HG03520 (cell line): ENCODE measurements at regions not wholly inside any gene's neighbourhood (a gene's known extent, or its start where the extent isn't known, plus 50 kb on each side); places are given as distances from the start of the nearest gene placed in this dataset.

ENCODE experiments used
- ATAC-seq: cut with Tn5 transposase; IDR thresholded peaks from one replicate; pipeline ENCODE4 v1.9.1; 2021; ENCODE audit warnings: mild to moderate bottlenecking, moderate library complexity; ENCODE audit not compliant: unreplicated experiment

DNA sequence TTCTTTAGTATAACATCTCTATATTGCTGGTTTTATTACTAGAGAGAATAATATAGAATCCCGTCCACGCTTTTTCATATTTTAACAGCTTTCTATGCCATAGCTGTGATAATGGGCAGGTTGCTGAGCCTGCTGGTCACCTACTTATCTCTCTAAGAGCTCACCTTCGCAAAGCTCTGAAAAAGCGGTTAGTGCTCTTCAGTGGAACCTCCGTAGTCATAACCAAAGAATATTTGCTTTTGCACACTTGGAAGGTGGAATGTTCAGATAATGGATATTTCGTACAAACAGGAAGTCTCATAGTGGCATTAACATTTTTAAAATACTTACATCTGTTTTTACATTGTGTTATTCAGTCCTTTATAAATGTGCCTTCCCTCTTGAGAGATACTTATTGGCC is 388.9 kb upstream of the ANO3 start:
- no peak for ATAC-seq

DNA sequence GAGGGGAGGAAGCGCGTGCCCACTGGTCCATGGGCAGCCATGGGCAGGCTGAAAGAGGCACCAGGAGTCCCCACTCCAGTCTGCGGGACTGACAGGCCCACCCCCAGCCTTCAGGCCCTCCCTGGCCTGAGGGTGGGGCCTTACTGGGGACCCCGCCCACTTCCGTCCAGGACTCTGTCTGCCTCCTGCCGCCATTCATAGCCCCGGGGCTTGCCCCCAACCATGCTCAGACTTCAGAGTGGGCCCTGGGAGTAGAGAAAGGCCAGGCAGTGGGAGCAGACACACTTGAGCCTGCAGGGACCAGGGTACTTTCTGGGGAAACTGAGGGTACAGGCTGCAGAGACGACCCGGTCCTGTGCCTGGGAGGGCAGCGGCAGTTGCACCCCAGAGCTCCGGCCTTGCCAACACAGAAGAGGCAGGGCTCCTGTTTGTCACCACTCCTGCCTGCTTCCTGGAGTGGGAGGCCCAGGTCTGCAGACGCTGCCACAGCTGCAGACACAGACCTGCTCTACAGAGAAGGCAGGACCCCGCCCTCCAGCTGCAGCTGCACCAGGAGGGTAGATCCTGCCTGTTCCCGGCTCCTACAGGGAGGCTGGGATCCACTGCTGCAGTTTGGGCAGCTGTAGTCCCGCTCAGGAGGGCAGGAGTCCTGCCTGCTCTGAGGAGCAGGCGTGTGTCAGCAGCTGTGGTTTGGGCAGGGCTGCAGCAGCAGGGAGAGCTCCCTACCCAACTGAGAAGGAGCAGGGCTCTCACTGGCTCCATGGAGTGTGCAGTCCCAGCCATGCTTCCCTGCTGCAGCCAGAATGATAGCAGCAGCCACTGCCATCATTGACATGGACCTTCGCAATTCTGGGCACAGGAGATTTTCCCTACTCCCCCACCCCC is 387.9 kb upstream of the ANO3 start:
- no peak for ATAC-seq

DNA sequence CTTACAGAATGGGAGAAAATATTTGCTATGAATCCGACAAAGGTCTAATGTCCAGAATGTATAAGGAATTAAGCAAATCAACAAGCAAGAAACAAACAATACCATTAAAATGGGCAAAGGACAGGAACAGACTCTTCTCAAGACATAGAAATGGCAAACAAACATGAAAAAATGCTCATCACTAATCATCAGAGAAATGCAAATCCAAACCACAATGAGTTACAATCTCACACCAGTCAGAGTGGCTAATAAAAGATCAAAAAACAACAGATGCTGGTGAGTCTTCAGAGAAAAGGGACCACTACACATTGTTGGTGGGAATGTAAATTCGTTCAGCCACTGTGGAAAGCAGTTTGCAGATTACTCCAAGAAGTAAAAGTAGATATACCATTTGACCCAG is 382.0 kb upstream of the ANO3 start:
- no peak for ATAC-seq

DNA sequence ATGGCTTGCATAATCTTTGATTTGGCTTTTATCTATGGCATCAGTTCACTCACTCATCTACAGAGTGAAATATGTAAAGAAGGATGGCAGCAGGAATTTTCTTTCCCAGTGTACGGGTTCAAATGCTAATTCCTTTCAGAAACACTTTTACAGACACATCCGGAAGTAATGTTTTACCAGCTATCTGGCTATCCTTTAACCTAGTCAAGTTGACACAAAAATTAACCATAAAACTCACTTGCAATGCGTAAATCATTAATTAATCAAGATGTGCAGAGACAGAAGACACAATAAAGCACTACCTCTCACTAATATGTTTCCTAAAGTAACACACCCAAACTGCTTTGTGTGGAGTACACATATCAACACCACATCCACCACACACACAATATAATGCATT is 378.9 kb upstream of the ANO3 start:
- ATAC-seq, result no peak

DNA sequence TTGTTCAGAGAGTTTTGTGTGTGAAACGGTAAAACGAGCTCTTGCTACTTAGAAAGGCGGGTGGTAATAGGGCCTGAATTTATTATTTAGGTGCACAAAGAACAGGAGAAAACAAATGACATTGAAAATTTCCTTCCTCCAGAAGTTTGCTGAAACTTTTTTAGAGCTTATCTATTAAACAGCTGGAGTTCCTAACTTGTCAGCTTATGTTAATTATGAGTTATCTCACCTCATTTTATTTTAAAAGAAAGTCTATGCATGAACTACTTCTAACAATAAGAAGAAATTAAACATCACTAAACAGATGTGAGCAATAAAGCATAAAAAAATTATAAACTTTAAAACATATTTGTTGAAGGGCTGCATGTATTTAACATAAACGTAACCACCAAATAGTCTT is 373.9 kb upstream of the ANO3 start:
- ATAC-seq, result no peak

DNA sequence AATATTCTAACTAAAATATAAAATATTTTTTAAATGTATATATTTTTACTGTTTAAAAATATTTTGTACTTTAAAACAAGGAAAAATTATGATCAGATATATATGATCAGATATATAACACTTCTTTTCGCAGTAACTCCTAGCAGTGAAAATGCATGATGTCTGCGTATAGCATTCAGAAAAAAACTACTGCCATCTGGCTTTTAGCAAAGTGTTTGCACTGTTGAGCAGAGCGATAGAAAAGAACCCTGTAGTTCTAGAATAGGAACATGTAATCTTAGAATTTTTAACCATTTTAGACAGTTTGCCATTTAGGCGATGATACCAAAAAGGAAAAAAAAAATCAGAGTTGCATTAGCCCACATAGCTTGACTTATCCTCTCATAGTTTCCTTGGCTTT is 370.4 kb upstream of the ANO3 start:
- no peak for ATAC-seq

DNA sequence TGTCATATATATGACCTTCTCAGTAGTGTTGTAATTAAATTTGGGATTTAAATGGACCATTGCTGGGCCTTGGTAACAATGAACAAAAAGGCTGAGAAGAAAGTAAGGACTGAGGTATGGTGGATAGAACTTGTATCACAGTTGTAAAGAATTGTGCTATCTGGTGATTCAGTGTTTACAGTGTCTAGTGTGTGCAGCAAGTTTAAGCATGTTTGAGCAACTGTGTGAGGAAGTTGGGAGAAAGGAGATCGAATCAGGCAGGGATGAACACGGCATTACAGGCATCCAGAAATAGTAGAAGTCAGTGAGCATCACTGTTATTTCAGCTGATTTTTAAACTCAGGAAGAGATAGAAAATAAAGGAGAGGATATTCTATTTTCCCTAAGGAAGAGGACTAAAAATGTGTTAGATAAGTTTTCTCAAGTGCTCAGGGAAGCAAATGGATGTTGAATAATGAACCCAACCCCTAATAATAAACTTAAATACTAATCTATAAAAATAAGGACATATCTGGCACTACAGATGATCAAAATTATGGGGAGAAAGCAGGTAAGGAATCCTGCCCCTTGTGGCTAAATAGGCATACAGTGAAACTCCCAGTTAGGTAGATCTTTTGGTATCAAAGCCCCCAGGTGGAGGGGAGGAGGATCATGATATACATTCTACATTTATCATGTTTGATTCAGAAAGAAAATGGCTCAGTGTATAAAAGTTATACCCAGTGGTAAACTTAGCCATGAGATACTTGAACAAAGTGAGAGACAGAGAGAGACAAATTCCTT is 361.0 kb upstream of the ANO3 start:
- ATAC-seq, result no peak

DNA sequence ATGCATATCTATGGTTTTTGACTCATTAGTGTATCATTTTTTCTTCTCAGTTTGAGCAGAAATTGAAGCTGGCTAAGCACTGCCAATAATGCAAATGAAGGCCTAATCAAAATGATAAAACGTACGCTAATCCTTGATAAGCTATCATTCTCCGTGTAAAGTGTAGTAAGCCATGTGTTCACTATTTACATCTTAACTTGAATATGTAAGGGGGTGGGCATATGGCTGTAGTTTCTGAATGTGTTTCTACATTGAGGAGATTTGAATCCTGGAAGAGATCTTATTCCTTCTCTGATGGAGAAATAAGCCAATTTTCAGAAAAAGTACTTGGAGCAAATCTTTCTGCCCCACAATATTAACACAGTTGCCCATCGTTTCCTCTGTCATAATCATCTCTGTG is 351.8 kb upstream of the ANO3 start:
- ATAC-seq, result no peak

DNA sequence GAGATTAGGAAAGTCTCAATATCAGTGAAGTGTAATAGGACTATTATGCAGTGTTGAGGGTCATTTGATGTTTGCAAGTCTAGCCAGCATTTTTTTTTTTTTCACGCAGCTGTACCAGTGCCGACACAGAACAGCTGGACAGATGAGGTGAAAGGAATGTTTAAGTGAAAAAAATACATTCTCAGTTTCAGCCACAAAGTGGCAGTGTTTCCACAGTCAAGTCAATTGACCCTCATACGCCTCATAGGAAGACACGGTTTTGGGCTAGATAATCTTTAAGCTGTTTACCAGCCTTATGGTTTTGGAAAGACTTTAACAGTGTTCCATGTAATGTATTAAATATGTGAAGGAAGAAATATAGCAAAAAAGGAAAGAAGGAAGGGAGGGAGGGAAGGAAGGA is 349.9 kb upstream of the ANO3 start:
- ATAC-seq, result peak; percentile 91

DNA sequence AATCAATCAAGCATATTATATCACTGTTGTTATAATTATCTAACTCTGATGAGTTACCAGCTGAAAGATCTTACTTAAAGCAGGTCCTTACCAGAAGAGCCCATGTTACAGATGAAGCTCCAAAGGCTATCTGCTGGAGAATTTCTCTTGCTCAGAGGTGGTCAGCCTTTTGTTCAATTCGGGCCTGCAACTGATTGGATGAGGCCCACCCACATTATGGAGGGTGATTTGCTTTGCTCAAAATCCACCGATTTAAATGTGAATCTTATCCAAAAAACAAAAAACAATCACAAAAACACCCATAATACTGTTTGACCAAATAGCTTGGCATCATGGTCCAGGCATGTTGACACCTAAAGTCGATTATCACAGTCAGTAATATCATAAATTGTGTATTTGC is 348.6 kb upstream of the ANO3 start:
- no peak for ATAC-seq

DNA sequence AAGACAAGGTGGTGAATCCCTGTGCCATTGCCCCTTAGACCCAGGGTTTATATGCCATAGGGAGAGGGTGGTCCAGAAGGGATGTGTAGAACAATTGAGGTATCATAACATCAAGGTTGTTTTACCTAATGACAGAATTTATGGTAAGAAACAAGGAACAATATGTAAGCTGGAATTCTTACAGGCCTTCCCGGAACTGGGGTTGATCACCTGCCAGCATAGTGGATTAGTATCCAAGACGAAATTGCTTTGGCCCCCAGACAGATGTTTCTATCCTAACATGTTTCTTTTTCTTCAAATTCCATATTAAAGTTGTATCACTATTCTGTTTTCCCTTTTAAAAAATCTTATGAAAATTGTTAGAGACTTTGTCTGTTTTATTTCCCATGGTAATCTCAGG is 343.8 kb upstream of the ANO3 start:
- ATAC-seq, result no peak

DNA sequence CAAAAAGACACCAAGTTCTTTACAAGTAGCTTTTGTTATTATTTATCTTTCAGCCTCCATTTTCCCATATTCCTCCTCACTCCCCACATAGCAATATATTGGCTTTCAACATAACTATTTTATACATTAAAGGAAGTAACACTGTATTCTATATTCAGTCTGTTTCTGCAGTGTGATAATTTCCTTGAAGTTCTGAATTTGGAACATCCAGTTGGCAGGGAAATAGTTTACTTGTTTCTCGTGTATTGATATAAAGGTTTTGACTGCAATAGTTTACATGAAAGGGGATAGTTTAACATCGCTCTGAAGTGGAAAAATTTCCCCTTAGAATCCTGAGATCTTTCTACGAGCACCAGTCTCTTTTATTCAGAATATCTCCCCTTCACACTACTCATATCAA is 341.5 kb upstream of the ANO3 start:
- no peak for ATAC-seq

DNA sequence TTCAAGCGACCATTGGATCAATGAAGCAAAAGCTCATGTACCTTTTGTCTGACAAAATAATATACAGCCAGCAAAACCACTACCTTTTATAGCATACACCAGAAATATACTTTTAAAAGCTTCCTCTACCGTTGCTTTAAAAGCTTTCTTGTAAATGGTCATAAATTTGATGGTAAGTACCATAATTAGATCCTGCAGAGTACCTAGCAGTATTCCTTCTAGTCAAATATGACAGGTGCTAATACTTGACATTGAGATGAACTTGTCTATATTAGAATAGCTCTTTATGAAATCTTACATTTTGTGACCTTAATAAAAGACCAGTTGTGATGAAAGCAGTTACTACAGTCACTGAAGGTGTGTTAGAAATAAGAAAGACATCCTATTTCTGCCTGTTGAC is 340.5 kb upstream of the ANO3 start:
- no peak for ATAC-seq

DNA sequence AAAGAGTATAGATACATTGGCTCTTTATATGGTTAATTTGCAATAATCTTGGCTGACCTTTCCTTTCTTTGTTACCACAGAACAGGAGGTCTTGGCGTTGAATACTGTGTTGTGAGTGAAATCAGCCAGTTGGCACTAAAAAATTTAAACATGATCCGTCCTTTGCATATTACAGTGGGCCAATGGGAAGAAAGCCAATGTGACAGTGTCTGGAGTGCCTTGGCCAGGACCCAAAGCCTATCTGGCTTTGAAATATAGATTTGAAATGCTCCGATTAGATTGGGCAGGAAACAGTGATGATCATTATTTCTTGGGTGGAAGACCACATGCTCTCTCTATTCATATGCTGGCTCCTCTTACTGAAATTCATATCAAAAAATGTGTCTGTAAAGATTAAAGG is 339.6 kb upstream of the ANO3 start:
- no peak for ATAC-seq

DNA sequence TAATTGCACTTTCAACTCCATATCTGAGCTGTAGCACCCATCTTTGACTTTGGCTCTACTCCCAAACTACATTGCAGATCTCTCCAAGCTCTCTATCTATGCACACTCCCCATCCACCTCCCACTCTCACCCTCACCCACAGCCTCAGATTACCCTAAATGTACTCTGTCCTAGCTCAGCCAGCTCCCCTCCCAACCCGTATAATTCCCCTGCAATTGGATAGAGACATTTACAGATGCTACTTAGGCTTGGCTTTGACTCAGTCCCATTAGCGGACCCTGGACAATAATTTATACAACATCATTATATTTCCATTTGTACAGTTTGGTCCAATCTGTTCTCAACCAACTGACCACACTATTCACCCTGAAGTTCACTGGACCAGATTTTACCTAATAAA is 338.9 kb upstream of the ANO3 start:
- no peak for ATAC-seq

DNA sequence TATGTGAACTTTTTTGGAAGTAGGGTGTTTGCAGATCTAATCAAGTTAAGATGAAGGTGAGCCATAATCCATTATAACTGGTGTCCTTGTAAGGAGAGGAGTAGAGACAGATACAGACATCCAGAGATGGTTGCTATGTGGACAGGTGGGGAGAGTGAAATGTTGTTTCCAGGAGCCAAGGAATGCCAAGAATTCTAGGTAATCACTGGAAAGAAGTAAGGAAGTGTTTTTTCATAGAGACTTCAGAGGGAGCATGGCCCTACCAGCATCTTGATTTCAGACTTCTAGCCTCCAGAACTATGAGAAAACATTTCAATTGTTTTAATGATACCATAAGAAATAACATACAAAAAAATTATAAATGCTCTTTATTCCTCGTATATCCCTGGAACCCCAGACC is 320.5 kb upstream of the ANO3 start:
- no peak for ATAC-seq

DNA sequence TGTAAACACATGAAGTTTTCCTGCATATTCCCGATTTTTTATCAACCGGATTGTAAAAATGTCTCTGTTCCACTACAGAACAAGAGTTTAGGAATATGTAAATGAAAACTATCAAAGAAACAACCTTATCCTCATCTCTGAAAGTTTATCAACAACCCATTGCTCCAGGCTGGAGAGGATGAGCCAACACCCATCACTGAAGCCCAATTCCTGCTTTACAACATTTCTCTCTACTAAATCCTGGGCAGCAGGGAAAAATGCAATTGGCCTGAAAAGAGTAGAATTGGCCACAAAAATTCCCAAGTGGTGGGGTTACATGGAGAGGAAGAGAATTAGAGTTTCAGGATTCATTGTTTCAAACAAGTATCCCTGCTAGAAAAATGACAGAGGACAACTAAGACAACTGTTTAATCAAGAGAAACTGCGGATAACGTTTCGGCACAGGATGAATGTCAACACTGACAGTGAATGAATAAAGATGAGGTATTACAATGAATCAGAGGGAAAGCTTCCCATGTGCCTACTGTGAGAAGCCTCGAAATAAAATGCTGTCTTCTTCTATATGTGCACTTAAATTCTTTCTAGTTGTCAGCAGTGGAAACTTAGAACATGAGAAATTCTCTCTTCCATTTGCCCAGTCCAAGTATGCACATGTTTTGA is 317.3 kb upstream of the ANO3 start:
- ATAC-seq, result no peak

DNA sequence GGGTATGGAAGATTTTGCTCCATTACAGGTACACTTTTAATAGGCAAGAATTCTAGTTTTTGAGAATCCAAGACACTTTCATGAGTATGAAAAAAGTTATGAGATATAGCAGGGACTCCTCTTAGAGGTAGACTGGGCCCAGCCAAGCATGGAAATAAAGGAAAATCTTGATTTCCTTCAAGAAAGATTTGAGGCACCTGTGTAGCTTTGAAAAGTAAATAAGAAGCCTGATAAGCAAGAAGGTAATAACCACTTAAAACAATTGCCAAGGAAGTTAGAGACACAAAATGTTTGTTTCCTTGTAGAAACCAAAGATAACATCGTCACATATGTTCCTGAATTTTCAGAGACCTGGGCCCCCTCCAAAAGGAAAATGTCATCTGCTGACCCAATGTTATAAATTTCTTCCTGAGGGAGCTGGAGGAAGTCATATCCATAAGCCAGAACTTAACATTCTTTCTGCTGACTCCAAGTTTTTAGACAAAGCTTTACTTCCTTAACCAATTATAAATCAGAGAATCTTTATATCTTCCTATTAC is 314.5 kb upstream of the ANO3 start:
- ATAC-seq, result no peak

DNA sequence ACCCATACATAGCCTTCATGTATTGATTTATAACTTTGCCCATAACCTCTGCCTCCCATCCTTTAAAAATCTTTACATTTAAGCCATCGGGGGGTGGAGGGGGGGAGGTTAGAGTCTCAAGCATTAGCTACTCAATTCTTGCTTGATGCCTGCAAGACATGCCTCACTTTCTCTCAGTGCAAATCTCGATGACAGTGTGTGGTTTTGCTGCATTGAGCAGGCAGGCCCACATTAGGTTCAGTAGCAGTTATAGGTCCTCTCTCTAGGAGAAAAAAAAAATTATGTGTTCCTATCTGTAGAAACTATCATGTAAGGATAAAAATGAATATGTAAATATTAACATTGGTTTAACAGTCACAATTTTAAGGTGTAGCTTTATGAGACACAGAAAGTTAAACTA is 314.0 kb upstream of the ANO3 start:
- ATAC-seq, result no peak

DNA sequence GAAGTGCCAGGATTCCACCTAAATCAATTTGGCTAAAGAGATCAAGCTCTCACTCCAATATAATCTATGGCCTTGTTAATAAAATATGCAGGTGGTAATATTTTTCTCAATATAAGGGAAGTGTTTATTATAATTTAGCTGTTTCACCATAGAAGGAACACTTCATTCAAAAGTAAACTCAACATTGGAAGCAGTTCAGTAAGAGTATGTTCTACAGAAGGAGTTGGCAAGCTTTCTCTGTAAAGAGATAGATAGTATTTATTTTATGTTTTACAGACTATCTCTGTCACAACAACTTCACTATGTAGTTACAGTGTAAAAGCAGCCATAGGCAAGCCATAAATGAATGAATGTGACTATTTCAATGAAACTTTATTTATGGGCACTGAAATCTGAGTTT is 313.6 kb upstream of the ANO3 start:
- ATAC-seq, result no peak

DNA sequence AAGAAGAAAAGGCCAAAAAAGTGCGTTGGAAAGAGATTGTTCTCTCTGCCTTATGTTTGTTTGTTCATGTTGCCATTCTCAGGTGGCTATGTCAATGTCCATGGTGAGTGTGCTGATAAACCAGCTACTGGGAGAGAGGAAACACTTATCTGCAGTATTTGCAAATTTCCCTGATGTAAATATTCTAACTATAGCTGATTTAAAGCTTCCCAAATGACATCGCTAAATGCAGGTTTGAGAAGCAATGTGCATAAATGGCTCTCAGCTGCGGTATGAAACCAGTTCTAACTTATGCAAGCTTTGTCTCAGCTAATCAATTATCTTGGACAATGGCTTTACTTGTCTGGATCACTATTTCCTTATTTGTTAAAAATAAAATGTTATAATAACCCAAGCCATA is 312.5 kb upstream of the ANO3 start:
- no peak for ATAC-seq

DNA sequence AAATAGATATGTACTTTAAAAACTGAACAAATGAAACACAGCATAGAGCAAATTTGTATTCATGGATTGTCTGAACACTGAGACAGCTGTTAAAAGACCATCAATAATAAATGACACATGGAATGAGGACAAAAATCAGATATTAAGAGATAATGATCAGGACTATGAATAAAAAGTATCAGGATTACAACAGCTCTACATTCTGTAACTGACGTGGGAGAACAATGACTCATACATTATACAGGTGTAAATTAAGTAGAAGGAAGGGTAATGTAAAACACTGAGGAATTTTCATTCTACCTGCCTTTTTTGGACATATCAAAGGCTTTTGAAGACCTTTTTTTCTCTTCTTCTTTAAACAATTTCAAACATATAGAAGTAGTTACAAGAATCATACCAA is 310.9 kb upstream of the ANO3 start:
- ATAC-seq, result no peak
